GM12873 (cell line): ENCODE measurements at regions not wholly inside any gene's neighbourhood (a gene's known extent, or its start where the extent isn't known, plus 50 kb on each side); places are given as distances from the start of the nearest gene placed in this dataset.

Experiments used
- CTCF ChIP-seq: IDR thresholded peaks from 2 replicates; pipeline ENCODE4 v1.5.1; 2012; ENCODE audit warnings: low read depth, mild to moderate bottlenecking, moderate library complexity, low read length, control low read depth; ENCODE audit not compliant: insufficient read depth; ENCODE audit errors: missing control alignments

- TF ChIP-seq CTCF: no peak
Observed at GRCh38 chr1:173410794-173411236, 66.3 kb upstream of the PRDX6 start.

GRCh38 chr1:173411835-173412742 is 65.0 kb upstream of the PRDX6 start:
- no peak for TF ChIP-seq CTCF

- TF ChIP-seq CTCF: no peak
Observed at GRCh38 chr1:173413271-173413707, 63.8 kb upstream of the PRDX6 start.

- TF ChIP-seq CTCF: no peak
Observed at GRCh38 chr1:173414136-173414535, 63.0 kb upstream of the PRDX6 start.

- TF ChIP-seq CTCF: no peak
Observed at GRCh38 chr1:173414539-173415226, 62.5 kb upstream of the PRDX6 start.

- TF ChIP-seq CTCF: no peak
Observed at GRCh38 chr1:173415490-173415889, 61.6 kb upstream of the PRDX6 start.

GRCh38 chr1:173415905-173416450 is 61.2 kb upstream of the PRDX6 start:
- TF ChIP-seq CTCF: no peak
